HCT116 (cell line): ENCODE measurements at regions not wholly inside any gene's neighbourhood (a gene's known extent, or its start where the extent isn't known, plus 50 kb on each side); places are given as distances from the start of the nearest gene placed in this dataset.

Source experiments
- ATF3 ChIP-seq: IDR thresholded peaks from 2 replicates; pipeline ENCODE4 v1.6.1; 2012
- CEBPB ChIP-seq: IDR thresholded peaks from 2 replicates; pipeline ENCODE4 v1.6.1; 2012; ENCODE audit warnings: low read depth
- CTCF ChIP-seq, 3 experiments: fragments of 200-600 bp in 1 of 3; sonication (generic) in 1 of 3; IDR thresholded peaks in 2 of 3; conservative IDR thresholded peaks in 1 of 3; 2 replicates each; pipeline ENCODE4 v1.5.1; 2012 to 2017; ENCODE audit warnings: low read depth in 2 of 3, low read length in 2 of 3, antibody characterized with exemption in 1 of 3, borderline replicate concordance in 1 of 3, control low read depth in 1 of 3, mild to moderate bottlenecking in 1 of 3, mixed read lengths in 1 of 3, mixed run types in 1 of 3, moderate library complexity in 1 of 3; ENCODE audit not compliant: insufficient read depth in 1 of 3
- EGR1 ChIP-seq: IDR thresholded peaks from 2 replicates; pipeline ENCODE4 v1.6.1; 2012; ENCODE audit warnings: low read depth
- ELF1 ChIP-seq: IDR thresholded peaks from 2 replicates; pipeline ENCODE4 v1.6.1; 2012; ENCODE audit warnings: low read depth, borderline replicate concordance
- EZH2 ChIP-seq: fragments of 200-600 bp; sonication (generic); IDR thresholded peaks from 2 replicates; pipeline ENCODE4 v1.6.1; 2017; ENCODE audit warnings: antibody characterized with exemption, mixed run types
- EZH2phosphoT487 ChIP-seq: fragments of 200-600 bp; IDR thresholded peaks from 2 replicates; pipeline ENCODE4 v1.6.1; 2018; ENCODE audit warnings: antibody characterized with exemption, borderline replicate concordance
- MAX ChIP-seq: IDR thresholded peaks from 2 replicates; pipeline ENCODE4 v1.6.1; 2012
- POLR2A ChIP-seq: IDR thresholded peaks from 2 replicates; pipeline ENCODE4 v1.7.0; 2011; ENCODE audit warnings: borderline replicate concordance; ENCODE audit not compliant: insufficient read depth, insufficient read length; ENCODE audit errors: extremely low read depth
- POLR2AphosphoS5 ChIP-seq: IDR thresholded peaks from 2 replicates; pipeline ENCODE4 v1.6.1; 2011; ENCODE audit warnings: mild to moderate bottlenecking, low read depth, low read length, moderate library complexity
- SP1 ChIP-seq: IDR thresholded peaks from 2 replicates; pipeline ENCODE4 v1.6.1; 2012; ENCODE audit warnings: low read depth
- ZBTB33 ChIP-seq: IDR thresholded peaks from 2 replicates; pipeline ENCODE4 v1.6.1; 2011; ENCODE audit warnings: mild to moderate bottlenecking, low read length, moderate library complexity; ENCODE audit not compliant: insufficient replicate concordance; ENCODE audit errors: extremely low read depth
- ZNF274 ChIP-seq: fragments of 200-500 bp; sonication (Bioruptor generic); IDR thresholded peaks from 2 replicates; pipeline ENCODE4 v1.6.1; 2014; ENCODE audit warnings: mild to moderate bottlenecking, low read depth, low read length, inconsistent platforms

- no peak for TF ChIP-seq SP1
- TF ChIP-seq ELF1: no peak
- no peak for TF ChIP-seq POLR2AphosphoS5
- TF ChIP-seq ZBTB33: no peak
- TF ChIP-seq CTCF (IDR thresholded peaks at IDR 0.05 in 2 of 3, conservative IDR thresholded peaks at IDR 0.05 in 1 of 3; ENCODE audit: borderline replicate concordance in 1 of 3, insufficient read depth in 1 of 3, low read depth in 2 of 3, low read length in 2 of 3): no peak
- TF ChIP-seq EGR1: no peak
- no peak for TF ChIP-seq EZH2
- TF ChIP-seq ATF3: no peak
- no peak for TF ChIP-seq MAX
- TF ChIP-seq CEBPB: no peak
- TF ChIP-seq EZH2phosphoT487: no peak
- TF ChIP-seq POLR2A: no peak
- no peak for TF ChIP-seq ZNF274
Observed at GRCh38 chr5:60125636-60126035, 232.1 kb upstream of the PDE4D start.
